ENCODE measurements at regions not wholly inside any gene's neighbourhood (a gene's known extent, or its start where the extent isn't known, plus 50 kb on each side); places are given as distances from the start of the nearest gene placed in this dataset.

- no peak for DNase-seq (ENCODE audit: low spot score)
- intact Hi-C loops (cut with DNase I), result no loop called here
Measured at GRCh38 chrX:5180135-5180741, 1048.4 kb downstream of the NLGN4X start.

- DNase-seq (ENCODE audit: low spot score), result no peak
- intact Hi-C loops (cut with DNase I), result no loop called here
Measured at GRCh38 chrX:5176766-5177165, 1051.9 kb downstream of the NLGN4X start.

GRCh38 chrX:5163663-5164062 lies 1065.0 kb downstream of the NLGN4X start:
- no peak for DNase-seq (ENCODE audit: low spot score)
- intact Hi-C loops (cut with DNase I), result no loop called here

- no peak for DNase-seq (ENCODE audit: low spot score)
- intact Hi-C loops (cut with DNase I), result loop anchor here in 1 of 2 donors (5.0 kb wide), 1 partner anchor 968 kb away; no protein-coding TSS in a partner anchor
Measured at GRCh38 chrX:5155301-5155700, 1073.4 kb downstream of the NLGN4X start.

- DNase-seq (ENCODE audit: low spot score), result no peak
- intact Hi-C loops (cut with DNase I), result no loop called here
Measured at GRCh38 chrX:5145957-5146356, 1082.7 kb downstream of the NLGN4X start.

GRCh38 chrX:5142644-5143043 lies 1086.0 kb downstream of the NLGN4X start:
- intact Hi-C loops (cut with DNase I), result no loop called here
- DNase-seq (ENCODE audit: low spot score), result no peak

GRCh38 chrX:5122181-5122678 lies 1106.4 kb downstream of the NLGN4X start:
- intact Hi-C loops (cut with DNase I), result no loop called here
- DNase-seq (ENCODE audit: low spot score), result no peak

GRCh38 chrX:5117816-5118215 lies 1110.9 kb downstream of the NLGN4X start:
- DNase-seq (ENCODE audit: low spot score), result no peak
- intact Hi-C loops (cut with DNase I), result no loop called here

GRCh38 chrX:5113128-5113527 lies 1115.5 kb downstream of the NLGN4X start:
- intact Hi-C loops (cut with DNase I), result no loop called here
- no peak for DNase-seq (ENCODE audit: low spot score)

GRCh38 chrX:5100004-5100403 lies 1128.7 kb downstream of the NLGN4X start:
- intact Hi-C loops (cut with DNase I), result no loop called here
- DNase-seq (ENCODE audit: low spot score), result no peak

- intact Hi-C loops (cut with DNase I), result no loop called here
- DNase-seq (ENCODE audit: low spot score), result no peak
Measured at GRCh38 chrX:5086388-5086787, 1142.3 kb downstream of the NLGN4X start.

GRCh38 chrX:5084279-5084678 lies 1144.4 kb downstream of the NLGN4X start:
- no peak for DNase-seq (ENCODE audit: low spot score)
- intact Hi-C loops (cut with DNase I), result no loop called here

- intact Hi-C loops (cut with DNase I), result no loop called here
- DNase-seq (ENCODE audit: low spot score), result no peak
Measured at GRCh38 chrX:5082705-5083104, 1146.0 kb downstream of the NLGN4X start.

- no peak for DNase-seq (ENCODE audit: low spot score)
- intact Hi-C loops (cut with DNase I), result no loop called here
Measured at GRCh38 chrX:5080791-5081190, 1147.9 kb downstream of the NLGN4X start.

GRCh38 chrX:5068550-5068949 lies 1160.1 kb downstream of the NLGN4X start:
- no peak for DNase-seq (ENCODE audit: low spot score)

GRCh38 chrX:5057786-5058185 lies 1170.9 kb downstream of the NLGN4X start:
- DNase-seq (ENCODE audit: low spot score), result no peak
- intact Hi-C loops (cut with DNase I), result no loop called here

More at GRCh38 chrX:5068550-5068949, 1160.1 kb downstream of the NLGN4X start:
- intact Hi-C loops (cut with DNase I), result no loop called here

GRCh38 chrX:5054852-5055251 lies 1173.8 kb downstream of the NLGN4X start:
- no peak for DNase-seq (ENCODE audit: low spot score)
- intact Hi-C loops (cut with DNase I), result no loop called here

- DNase-seq (ENCODE audit: low spot score), result peak; percentile 82
- intact Hi-C loops (cut with DNase I), result no loop called here
Measured at GRCh38 chrX:5051831-5052491, 1176.7 kb downstream of the NLGN4X start.

- intact Hi-C loops (cut with DNase I), result no loop called here
- no peak for DNase-seq (ENCODE audit: low spot score)
Measured at GRCh38 chrX:5042563-5042962, 1186.1 kb downstream of the NLGN4X start.

GRCh38 chrX:5031792-5032191 lies 1196.9 kb downstream of the NLGN4X start:
- intact Hi-C loops (cut with DNase I), result no loop called here
- no peak for DNase-seq (ENCODE audit: low spot score)

- no peak for DNase-seq (ENCODE audit: low spot score)
- intact Hi-C loops (cut with DNase I), result no loop called here
Measured at GRCh38 chrX:5015451-5015850, 1213.2 kb downstream of the NLGN4X start.
